GM21786 (cell line): ENCODE measurements at regions not wholly inside any gene's neighbourhood (a gene's known extent, or its start where the extent isn't known, plus 50 kb on each side); places are given as distances from the start of the nearest gene placed in this dataset.
A peak's percentile ranks its signal among the peaks of the same experiment; 100 is the strongest.
"Not testable (repeated sequence)": the region's sequence is repeated elsewhere in the genome, so short reads cannot be mapped to it uniquely, and the experiment has no call there.

ENCODE experiments used
- ATAC-seq: cut with Tn5 transposase; IDR thresholded peaks from one replicate; pipeline ENCODE4 v1.9.1; 2021; ENCODE audit not compliant: unreplicated experiment

DNA sequence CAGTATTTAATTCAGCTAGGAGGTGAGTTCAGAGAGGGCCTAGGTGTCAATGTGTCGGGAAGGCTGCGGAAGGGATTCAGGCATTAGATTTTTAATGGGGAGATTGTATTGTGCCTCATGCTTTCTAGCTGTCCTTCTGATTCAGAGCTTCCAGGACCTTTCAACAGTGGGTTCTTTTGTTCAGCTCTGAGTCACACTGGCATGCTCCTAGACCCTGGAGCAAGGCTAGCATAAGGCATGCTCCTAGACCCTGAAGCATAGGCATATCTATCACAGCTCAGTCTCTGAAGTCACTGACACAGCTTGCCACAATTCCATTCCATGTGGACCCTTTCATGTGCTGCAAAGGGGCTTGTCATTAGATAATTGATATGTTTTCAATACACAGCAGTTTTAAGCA, 396.9 kb downstream of the RAB38 start:
- ATAC-seq, result no peak

DNA sequence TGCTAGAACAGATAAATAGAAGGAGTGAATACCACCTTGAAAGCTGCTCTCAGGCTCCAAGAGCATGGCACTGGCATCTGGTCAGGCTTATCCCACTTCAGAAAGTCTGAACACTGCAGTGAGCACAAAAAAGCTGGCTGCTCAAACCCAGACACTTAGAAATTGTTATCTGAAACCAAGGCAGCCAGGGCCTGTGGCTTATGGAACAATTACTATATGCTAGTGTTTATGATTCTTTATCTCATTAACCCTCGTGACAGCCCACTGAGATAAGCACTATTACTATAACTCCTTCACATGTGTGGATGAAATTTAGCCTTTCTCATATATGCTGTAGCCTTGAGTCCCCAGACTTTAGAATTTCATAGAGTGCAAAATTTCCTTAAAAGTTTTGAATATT, 400.2 kb downstream of the RAB38 start:
- no peak for ATAC-seq

DNA sequence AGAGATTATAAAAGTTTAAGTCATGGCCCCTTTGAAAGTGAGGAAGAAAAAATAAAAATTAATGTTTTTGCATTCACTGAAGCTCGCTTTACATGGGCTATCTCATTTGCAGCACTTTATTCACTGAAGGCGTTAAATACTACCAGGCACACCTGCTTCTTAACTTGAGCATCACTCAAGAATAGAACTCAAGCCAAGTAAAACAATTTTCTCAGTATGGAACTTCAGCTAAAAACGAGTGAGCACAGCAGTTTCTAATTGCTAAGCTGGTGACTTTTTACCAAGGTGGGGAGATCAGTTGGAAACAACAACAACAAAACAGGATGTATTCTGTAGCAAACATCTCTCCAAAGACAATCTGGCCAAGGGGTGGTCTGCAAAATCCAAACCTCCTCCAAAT, 405.6 kb downstream of the RAB38 start:
- no peak for ATAC-seq

DNA sequence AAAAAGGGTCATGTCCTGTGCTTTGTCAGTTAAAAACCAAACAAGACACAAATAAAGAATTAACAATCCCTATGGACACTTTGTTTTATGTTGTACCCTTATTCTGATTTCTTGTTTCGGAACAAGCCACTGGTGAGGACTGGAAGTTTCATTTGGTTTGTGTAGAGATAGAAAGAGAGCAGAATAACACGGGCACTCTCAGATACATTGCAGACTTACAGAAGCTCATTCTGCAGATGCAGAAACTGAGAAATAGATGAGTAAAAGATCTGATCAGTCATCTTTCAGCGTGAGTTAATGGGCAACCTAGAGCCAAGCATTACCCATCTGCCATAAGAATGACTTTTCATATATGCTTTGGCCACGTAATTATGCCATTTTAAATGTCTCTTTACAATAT, 407.6 kb downstream of the RAB38 start:
- no peak for ATAC-seq

DNA sequence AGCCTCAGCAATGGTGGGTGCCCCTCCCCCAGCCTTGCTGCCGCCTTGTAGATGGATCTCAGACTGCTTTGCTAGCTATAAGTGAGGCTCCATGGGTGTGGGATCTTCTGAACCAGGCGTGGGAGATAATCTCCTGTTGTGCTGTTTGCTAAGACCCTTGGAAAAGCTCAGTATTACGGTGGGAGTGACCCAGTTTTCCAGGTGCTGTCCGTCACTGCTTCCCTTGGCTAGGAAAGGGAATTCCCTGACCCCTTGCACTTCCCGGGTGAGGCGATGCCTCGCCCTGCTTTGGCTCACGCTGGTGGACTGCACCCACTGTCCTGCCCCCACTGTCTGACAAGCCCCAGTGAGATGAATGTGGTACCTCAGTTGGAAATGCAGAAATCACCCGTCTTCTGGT, 411.2 kb downstream of the RAB38 start:
- ATAC-seq, result not testable (repeated sequence)

DNA sequence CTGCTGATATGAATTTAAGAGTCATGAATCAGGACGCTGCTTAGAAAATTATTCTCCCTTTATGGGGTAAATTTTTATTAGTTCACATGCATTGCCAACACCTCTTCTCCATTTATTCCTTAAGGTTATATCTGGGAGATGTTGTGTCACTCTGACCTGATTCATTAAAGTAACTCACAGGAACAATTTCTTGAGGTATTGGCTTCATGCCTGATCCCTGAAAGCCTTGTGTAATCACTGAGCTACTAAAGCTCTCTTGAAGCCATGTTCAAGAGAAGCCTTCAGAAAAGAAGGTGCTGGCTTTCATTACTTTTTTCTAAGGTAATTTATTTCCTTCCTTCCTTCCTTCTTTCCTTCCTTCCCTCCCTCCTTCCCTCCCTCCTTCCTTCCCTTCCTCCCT, 420.6 kb downstream of the RAB38 start:
- ATAC-seq, result no peak

DNA sequence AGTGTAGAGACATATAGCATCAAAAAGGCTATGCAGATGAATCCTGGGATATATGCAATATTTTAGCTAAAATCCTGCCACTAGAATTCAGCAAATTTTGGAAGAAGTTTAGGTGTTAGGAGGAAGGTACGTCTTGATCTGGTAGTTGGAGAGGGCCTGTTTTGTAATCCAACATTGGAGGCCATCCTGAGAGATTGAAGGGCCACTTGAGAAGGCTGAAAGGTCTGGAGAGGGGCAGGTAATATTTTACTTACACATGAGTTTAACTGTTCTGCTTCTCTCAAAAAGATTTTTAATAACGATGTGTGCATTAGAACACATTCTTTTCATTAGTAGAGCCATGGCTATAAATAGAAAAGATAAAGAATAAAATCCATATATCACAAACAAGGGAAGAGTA, 422.1 kb downstream of the RAB38 start:
- ATAC-seq, result no peak

DNA sequence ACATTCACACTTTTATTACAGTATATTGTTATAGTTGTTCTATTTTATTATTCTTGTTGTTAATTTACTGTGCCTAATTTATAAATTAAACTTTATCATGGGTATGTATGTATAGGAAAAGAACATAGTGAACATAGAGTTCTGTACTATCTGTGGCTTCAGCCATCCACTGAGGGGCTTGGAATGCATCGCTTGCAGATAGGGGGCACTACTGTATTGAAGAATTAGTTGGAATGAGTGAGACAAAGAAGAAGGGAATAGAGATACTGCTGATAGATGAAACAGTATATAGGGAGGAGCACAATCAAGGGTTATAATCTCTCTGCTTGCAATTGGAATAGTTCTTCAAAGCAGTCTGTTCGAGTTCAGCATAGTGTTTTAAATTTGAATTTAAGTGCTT, 432.2 kb downstream of the RAB38 start:
- ATAC-seq, result no peak

DNA sequence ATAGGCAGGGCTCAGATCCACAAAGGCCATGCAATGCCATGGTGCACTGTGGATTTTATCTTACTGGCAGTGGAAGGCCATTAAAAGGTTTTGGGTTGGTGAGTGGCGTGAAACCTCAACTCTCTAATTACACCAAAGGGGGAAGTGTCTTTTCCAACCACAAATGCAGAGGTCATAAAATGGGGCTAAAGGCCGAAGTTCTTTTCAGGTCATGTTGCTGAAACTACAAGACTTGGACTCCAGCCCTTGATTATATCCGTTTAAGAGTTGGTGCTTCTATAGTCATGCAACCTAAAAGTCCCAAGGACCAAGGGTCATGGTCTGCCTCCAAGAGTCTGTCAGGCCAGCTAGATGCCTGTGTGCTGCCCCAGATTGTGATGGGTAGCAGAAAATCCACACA, 434.3 kb downstream of the RAB38 start:
- ATAC-seq, result no peak

DNA sequence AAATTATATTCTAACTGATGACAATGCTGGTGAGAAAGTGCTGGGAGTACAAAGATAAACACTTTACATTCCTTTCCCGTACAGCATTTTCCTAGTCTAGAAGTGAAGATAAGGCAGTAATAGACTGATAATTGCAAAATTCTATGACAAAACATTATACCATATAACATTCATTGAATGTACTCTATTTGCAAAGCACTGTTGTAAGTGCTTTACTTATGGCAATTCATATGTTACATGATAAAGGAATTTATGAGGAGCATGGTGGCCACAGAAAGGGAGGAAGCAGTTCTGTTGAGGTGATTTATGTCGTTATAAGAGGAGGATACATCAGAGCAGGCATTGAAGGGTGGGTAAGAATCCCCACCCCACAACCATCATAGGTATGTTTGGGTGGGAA, 434.8 kb downstream of the RAB38 start:
- no peak for ATAC-seq

DNA sequence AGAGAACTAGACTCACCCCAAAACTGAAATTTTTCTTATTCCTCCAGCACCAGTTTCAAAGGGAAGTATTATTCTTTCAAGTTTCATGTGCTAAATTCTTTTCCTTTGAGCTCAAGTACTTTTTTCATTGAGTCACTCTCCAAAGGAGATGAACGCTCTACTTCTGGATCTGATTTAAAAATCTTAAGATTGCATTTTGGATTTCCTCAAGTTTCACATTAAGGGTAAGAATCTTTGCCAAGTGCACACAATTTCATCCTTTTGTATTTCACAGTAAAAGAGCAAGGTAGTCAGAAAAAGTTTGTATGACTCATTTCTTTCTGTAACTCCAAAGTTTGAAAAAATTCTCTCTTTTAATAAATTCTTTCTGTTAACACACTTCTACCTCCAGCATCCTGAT, 435.5 kb downstream of the RAB38 start:
- no peak for ATAC-seq

DNA sequence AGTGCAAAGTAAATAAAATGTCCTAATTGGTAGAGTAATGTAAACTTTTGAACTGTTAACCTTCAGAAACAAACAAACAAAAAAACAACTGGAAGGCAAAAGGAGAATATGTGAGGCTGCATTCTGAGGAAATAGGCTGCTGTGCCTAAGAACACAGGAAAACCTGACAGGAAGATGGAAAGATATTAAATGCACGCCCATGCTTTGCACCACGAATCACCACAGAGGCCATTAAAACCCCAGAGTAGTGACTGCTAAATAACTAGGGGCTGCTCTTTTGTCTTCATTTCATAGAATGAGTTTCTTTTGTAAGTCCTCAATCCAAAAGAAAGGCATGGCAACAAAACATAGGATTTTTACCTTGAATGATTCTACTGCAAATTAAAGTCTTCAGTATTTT, 436.0 kb downstream of the RAB38 start:
- ATAC-seq, result no peak

DNA sequence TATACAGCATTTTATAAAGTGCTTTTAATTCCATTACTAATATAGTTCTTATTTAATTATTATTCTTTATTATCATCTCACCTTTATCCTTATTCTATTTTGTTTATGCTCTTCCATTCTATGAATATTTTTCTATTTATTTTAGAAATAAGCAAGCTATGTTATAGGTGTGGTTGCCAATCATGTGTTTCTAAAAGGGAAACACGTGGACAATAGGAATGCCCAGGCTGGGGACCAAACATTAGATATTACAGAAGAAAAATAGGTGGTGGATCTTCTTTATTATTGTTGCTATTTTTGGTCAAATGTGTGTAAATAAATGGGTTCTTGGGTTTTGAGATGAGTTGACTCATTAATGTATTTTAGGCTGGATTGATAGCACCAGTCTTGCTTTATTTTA, 438.3 kb downstream of the RAB38 start:
- ATAC-seq, result no peak

DNA sequence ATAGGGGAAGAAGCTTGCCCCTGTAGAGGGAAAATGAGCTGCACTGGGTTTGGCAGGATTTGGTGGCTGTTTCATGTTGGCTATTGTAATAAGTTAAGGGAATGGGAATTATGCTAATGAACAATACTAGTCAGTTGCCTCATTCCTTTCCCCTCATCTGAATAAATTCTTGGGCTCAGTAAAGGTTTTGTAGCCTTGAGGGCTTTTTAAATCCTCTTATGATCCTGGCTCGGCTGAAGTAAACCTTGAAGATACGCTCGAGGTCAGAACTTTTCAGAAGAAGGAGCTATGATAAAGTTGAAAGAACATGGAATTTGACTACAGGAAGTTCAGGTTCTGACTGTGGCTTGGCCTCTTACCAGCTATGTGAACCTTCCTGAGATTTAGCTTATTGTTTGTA, 448.7 kb downstream of the RAB38 start:
- ATAC-seq, result no peak

DNA sequence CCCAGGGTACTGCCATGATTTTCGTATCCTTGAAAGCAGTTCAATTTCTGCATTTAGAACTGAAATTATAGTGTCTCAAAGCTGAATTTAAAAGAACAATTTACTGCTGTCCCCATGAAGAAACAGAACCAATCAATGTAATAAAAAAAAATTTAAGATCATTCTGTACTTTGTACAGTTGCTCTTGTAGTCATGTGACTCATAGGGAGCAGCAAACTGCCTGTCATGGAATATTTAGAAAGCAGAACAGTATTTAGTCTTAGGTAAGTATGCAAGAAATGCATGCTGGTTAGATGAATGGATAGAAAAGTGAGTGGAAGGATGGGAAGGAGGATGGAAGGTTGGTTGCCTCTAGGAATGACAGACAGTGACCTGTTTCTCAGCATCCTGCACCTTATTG, 450.9 kb downstream of the RAB38 start:
- ATAC-seq, result no peak

DNA sequence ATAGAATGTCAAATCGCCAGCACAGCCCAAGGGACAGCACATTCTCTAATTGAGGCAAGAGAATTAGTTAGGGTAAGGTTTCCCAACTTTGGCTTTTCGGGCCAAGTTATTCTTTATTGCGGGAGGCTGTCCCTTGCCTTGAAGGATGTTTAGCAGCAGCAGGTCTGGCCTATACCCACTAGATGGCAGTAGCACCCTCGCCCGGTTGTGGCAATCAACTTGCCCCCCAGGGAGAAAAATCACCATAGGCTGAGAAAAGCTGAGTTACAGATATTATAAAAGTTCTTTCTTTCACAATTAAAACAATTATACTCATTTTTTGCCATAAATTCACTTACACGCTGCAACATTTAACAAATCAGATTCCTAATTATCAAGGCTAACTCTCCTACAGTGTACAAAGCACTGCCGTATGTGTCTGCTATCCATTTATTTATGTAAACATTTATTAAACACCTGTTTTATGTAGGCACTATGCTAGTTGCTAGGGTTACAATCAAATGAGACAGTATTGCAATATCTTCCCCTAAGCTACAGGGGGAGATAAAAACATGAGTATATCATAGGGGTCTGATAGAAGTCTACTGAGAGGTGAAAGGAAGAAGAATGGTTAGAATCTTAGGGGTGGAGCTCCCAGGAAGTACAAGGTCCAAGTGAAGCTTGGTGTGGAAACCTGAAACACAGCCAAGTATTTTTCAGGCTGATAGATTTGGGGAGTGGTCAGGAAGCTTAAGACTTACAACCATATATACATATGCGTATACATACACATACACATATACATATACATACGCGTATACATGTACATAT, 452.3 kb downstream of the RAB38 start:
- ATAC-seq, result peak; percentile 73

DNA sequence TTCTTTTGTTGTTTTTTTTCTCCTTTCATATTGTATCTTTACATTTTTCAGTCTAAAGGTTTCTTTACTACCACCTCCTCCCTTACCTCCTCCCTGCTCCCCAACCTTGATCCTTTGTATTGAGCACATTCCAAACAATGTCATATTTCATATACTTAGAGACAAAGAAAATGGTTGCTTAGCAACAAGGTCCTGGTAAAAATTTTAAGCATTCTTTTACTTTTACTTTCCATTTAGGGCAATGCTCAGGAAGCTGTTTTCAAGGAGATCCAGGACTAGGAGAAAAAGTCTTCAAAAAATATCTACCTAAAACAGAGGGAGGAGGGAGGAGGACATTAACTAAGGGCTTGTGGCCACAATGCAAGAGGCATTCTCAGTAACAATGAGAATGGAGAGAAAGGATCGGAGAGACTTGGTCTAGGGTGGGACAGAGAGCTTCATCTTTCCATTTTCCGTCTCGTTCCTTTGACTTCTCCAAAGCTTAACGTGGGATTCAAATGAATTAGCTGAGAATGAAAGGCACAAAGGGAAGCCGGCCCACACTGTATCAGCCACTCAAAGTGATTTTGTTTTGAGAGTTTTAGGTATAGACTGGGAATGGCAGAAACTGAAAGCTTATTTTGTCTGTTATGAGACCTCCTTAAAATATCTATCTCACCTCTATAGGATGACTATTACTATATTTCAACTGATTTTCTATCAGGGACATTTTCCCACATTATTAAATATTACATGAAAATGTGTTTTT, 455.7 kb downstream of the RAB38 start:
- ATAC-seq, result no peak

DNA sequence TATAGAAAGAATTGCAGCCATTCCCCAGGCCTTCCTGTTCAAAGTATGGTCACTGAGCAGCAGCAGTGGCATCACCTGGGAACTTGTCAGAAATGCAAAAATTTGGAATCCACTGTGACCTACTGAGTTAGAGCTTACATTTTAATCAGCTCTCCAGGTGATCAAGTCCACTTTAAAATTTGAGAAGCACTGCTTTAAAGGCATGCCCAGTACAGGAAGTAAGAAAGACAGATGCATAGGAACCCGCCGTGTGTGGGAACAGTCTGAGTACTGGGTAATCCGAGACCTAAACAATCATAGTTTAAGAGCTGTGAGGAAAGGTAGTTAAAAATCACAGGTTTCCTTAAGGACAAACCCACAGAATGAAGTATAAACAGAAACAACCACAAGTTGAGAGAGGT, 462.4 kb downstream of the RAB38 start:
- ATAC-seq, result no peak

DNA sequence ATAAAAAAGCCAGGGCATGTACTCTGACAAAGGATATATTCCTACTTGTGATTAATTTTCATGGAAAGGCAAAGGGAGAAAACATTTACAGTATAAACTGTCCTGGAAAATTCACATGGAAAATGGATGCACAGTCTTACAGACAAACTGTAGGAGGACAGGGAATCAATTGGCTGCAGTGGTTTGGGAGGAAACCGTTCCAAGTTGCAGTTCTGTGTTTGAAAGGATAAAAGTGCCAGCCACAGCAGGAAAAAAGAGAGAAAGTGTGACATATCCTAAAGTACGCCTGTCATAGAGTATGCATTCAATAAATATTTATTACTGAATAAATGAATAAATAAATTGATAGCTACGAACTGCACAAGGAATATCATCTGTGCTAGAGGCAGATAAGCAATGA, 462.9 kb downstream of the RAB38 start:
- ATAC-seq, result no peak

DNA sequence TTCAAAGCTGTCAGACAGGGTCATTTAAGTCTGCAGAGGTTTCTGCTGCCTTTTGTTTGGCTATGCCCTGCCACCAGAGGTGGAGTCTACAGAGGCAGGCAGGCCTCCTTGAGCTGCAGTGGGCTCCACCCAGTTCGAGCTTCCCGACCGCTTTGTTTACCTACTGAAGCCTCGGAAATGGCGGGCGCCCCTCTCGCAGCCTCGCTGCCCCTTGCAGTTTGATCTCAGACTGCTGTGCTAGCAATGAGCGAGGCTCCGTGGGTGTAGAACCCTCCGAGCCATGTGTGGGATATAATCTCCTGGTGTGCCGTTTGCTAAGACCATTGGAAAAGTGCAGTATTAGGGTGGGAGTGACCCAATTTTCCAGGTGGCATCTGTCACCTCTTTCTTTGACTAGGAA, 471.7 kb downstream of the RAB38 start:
- not testable (repeated sequence) for ATAC-seq

DNA sequence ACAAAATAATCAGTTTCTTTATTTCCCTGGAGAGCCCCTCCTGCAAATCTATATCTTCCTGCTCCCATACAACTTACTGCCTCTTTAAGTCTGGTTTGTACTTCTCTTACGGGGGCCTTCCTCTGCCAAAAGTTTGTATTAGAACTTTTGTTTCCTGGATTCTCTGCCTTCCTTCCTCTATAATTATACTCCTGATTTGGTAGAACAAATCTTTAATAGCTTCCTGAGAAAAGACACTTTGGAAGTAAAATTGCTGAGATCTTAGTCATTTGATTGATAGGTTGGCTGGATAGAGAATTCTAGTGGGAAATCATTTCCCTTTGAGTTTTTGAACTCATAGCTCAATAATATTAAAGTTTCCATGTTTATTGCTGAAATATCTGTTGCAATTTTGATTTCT, 499.2 kb downstream of the RAB38 start:
- ATAC-seq, result no peak

DNA sequence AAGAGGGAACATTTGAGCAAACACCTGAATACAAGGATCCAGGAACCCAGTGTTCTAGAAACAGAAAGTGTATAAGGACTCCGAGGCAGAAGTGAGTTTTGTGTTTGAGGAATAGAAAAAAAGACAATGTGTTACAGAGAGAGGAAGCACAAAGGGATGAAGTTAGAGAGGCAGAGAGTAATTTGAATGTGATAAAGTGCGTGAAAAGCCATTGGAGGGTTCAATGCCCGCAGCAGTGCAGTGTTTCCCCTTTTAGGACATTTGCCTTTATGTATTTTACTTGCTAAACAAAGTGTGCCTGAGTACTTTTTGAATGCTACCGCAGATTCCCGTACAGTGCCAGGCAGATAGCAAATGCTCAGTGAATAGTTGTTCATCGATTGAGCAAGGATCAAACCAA, 508.5 kb downstream of the RAB38 start:
- ATAC-seq, result no peak

DNA sequence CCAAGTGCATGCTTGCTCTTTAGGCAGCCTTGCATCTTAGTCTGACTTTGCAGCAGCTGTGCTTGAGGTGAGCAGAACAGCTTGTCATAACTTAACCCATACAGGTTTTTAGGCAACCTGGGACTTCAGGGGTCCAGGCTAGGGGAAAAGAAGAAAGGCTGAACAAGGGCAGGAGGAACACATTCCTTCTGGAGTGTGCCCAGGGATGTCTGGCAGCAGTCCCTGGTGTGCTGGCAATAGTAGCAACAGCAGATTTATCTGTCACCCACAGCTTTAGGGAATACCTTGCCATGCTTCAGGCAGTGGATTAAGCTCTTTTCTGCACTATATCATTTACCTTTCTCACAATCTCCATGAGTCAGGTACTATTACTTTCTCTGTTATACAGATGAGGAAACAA, 513.0 kb downstream of the RAB38 start:
- ATAC-seq, result no peak
